Left ventricle myocardium superior (tissue), 1 donor: ENCODE measurements at regions not wholly inside any gene's neighbourhood (a gene's known extent, or its start where the extent isn't known, plus 50 kb on each side); places are given as distances from the start of the nearest gene placed in this dataset.

Experiments used
- ATAC-seq: fragments of 200-7000 bp; cut with Tn5 transposase; one replicate; pipeline ENCODE4 v1.9.1; 2020; ENCODE audit warnings: mild to moderate bottlenecking, moderate library complexity
- DNase-seq: peaks from one replicate; pipeline ENCODE4 v3.0.0-alpha.2; 2020
- intact Hi-C: fragments of 100-400 bp; cut with micrococcal nuclease; formaldehyde crosslinking; loops from one replicate; pipeline ENCODE4 v1.11.0; 2022
- donor health status: DM: no; HTN: yes; CAD: no; lungs with severe emphysema.

DNA sequence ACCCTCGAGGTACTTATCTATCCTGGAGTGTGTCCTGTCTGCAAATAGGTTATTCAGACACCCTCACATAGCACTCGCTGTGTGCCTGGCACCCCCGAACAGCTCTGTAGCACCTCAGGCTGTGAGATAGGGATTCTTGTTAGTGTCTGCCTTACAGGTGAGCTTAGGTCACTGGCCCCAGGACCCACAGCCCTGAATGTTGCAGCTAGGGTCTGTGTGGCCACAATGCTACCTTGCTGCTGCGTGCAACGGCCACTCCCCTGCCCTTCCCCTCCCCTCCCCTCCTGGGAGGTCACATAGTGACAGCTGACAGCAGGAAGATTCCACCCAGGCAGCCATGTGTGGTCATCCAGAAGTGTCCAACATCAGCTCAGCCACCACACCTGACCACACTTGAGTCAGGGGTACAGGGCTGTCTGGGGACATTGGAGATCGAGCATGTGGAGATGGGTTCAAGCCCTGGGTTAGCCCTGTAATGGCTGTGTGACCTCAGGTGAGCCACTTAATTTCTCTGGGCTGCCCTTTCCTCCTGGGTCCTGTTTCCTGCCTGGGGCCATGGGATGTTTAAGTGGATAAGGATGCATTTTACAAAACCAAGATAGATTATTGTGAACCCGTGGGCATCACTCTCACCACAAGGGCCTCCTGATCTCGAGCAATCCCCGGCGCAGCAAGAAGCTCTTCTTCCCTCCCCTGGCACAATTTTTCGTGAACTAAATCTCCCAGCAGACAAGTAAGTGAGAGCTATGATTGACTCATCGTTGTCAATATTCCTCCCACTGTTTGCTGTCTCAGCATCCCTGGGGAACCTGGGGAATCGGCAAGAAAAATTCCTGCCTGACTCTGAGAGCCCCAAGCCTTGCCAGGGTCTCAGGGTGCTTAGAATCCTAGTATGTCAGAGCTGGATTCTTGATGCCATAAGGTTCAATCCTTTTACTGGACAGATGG, 208.7 kb downstream of the PTPRU start:
- intact Hi-C loops: no loop called here
- DNase-seq: no peak
- ATAC-seq: no peak

DNA sequence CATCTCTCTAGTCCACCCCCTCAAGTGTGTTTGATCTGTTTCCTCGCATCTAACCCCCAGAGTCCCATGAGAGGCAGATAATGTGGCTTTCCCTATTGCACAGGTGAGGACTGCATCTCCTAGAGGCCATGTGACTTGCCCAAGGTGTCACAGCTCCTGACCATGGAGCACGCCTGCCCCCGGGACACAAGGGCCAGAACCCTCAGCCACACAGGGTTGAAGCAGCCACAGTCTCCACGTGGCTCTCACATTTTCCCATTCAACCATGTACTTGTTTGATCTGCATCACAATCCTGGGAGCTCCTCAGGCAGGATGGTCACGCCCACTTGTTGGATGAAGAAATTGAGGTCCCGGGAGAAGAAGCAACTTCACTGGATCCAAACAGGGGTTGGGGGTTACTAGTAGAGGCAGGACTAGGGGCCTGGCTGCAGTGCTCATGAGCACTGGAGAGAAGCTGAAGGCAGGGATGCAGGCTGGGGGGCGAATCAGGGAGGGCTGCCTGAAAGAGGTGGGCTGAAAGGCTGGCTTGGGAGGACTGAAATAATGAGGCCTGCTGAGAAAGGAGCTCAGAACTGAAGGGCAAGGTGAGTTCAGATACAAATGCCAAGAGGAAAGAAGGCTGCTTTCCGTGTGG, 207.9 kb downstream of the PTPRU start:
- no peak for ATAC-seq
- intact Hi-C loops: no loop called here
- no peak for DNase-seq

DNA sequence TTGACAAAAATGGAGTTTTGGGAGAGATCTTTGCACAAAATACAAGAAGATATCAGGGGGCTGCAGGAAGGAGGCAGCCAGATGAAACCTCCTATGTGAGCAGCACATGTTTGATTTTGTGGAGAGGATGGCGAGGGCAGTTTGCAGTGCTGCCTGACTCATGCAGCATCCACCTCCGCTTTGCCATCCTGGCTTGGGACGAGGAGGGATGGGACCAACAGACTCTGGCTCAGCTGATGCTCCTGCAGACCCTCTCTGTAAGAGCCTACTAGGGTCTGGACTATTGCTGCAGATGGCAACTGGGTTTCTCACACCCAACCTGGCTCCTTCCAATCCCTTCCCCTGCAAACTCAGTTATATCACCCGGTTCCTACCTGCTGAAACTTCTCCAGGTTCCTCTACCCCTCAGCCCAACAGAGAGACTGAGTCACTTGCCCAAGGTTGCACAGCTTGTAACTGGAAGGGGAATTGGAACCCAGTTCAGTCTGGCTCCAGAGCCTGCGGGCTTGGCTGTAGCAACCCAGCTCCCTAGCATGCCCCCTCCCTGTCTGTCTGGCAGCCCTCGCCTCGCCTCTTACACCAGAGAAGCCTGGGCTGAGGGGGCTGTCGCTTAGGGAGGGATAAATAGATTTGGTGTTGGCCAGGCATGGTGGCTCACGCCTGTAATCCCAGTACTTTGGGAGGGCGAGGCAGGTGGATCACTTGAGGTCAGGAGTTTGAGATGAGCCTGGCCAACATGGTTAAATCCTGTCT, 205.8 kb downstream of the PTPRU start:
- ATAC-seq (no peak), DNase-seq (no peak)
- intact Hi-C loops: no loop called here

DNA sequence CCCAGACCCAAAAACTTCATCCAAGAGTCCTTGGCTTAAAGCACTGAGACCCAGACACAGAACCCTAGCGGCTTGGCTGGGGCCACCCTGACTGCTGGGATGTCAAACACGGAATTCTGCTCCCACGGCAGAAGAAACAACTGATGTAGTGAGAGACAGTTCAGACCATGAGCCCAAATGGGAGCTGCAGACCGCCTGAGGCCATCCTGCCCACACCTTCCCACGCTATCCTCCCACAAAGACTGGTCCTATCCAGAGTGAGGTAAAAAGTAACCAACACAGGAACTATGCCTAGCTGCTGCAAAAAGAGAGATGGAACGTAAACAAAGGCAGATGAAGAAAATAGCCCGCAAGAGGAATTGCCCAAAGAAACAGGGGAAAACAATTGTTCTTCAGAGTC, 203.3 kb downstream of the PTPRU start:
- intact Hi-C loops: no loop called here
- ATAC-seq: no peak
- no peak for DNase-seq

DNA sequence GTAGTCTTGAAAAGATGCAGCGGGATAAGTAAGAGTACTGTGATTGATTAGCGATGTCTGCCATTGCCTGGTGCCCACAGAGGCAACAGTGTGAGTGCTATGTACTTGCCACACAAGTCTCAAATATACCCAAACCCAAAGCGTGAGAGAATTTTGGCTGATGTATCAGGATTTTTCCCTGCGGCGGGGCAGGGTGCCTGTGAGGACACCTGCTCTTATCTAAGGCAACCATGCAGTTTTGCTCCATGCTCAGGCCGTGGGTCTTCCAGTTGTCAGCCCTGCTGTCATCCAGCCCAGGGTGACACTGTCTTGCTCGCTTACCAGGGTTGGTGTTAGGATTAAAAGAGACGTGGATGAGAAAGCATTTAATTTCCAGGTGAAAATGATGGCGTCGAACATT, 202.7 kb downstream of the PTPRU start:
- no peak for ATAC-seq
- intact Hi-C loops: no loop called here
- no peak for DNase-seq

DNA sequence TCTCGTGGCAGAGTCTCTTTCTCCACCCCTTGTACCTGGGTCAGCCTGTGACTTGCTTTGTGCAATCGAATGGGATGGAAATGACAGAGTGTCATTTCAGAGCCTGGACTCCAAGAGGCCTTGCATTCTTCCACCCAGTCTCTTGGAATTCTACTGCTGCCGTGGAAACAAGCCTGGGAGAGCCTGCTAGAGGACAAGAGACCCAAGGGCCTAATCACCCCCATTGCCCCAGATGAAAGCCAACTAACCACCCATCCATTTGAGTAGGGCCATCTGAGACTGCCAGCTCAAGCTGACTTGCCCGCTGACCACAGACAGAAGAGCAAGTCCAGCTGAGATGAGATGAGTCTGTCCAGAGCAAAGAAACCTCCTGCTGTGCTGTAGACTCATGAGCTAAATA, 201.6 kb downstream of the PTPRU start:
- intact Hi-C loops: no loop called here
- ATAC-seq: no peak
- DNase-seq: no peak

DNA sequence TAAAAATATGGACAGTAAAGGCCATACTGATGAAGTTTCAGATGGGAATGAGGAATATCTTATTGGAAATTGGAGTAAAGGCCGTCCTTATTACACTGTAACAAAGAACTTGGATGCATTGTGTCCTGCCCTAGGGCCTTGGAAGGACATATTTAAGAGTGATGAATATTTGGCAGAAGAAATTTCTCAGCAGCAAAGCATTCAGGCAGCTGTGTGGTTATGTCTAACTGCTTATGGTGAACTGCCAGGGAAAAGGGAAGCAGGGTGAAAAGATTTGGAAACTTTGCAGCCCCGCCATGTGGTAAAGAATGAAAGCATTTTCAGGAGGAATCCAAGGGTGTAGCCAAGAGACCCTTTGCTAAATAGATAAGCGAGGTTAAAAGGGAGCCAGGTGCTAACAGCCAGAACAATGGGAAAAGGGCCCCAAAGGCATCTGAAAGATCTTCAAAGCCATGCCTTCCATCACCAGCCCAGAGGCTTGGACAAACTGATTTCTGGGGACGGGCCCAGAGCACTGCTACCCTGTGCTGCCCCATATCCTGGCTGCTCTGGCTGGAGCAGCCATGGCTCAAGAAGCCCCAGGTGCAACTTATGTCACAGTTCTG, 200.0 kb downstream of the PTPRU start:
- intact Hi-C loops: no loop called here
- no peak for DNase-seq
- ATAC-seq: no peak

DNA sequence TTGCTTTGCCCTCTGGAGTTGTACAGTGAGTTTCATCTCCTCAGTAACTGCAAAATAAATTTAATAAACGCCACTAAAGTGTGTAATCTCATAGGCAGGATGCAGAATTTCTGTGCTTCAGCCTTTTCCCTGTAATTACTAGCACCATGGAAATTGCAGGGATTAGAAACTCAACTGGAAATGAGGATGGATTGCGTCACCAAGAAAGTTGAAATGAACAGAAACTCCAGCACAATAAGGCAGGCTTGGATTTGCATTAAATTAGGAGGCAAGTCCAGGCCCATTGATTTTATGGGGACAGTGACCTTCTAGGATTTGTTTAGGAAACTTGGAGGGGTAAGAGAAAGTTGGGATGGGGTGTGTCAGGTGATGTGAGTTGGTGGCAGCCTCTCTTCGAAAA, 197.5 kb downstream of the PTPRU start:
- DNase-seq (no peak), ATAC-seq (no peak)
- intact Hi-C loops: no loop called here

DNA sequence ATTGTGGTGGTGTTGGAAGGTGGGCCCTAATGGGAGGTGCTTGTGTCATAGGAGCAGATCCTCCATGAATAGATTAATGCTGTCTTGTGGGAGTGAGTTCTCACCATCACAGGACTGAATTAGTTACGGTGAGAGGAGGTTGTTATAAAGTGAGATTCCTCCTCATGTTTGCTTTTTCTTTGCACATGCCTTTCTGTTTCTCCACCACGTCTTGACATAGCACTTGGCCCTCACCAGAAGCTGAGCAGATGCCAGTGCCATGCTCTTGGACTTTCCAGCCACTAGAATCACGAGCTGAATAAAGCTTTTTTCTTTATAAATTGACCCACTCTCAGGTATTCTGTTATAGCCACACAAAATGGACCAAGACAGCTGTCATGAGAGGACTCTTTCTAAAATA, 194.8 kb downstream of the PTPRU start:
- no peak for ATAC-seq
- DNase-seq: no peak
- intact Hi-C loops: no loop called here

DNA sequence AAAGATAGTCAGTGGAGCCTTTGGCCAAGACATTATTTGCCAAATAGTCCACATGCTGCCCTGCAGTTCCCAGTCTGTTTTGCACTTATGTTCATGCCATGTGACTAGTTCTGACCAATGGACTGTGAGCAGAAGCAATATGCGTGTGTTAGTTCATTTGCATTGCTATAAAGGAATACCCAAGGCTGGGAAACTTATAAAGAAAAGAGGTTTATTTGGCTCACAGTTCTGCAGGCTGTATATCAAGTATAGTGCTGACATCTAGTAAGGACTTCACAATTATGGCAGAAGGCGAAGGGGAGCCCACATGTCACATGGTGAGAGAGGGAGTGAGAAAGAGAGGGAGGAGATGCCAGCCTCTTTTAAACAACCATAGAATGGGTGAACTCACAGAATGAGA, 193.3 kb downstream of the PTPRU start:
- intact Hi-C loops: no loop called here
- ATAC-seq (no peak), DNase-seq (no peak)

DNA sequence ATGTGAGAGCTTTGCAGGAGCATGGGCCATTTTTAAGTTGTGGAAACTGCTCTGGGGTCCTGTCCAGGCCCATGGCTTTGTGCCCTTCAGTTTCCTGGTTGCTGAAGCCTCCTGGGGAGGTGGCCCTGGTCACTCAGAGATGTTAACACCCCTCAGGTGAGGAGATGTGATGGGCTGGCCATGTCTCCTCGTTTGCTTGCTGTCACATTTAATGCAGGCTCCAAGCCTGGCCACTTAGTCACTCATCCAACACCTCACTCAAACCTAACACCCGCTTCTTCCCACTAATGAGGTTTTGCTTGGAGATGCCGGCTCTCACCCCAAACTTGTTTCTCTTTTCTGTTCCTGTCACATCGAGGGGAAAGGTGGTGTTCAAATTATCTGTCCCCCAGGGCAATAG, 192.7 kb downstream of the PTPRU start:
- intact Hi-C loops: no loop called here
- ATAC-seq (no peak), DNase-seq (no peak)

DNA sequence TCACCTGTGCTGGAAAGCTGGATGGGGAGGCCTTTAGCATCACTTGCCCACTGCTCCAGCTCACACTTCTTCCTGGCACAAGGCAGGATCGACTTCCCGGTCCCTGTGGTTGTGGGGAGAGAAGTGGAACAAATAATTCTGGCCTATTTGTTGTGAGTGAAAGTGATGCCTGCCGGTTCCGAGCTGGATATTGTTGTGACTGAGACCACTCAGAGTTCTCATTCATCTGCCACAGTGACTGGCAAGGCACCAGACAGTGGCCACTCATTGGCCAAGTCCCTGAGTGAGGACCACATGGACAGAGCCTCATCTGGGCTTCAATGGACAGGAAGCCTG, 191.9 kb downstream of the PTPRU start:
- intact Hi-C loops: no loop called here
- no peak for DNase-seq

DNA sequence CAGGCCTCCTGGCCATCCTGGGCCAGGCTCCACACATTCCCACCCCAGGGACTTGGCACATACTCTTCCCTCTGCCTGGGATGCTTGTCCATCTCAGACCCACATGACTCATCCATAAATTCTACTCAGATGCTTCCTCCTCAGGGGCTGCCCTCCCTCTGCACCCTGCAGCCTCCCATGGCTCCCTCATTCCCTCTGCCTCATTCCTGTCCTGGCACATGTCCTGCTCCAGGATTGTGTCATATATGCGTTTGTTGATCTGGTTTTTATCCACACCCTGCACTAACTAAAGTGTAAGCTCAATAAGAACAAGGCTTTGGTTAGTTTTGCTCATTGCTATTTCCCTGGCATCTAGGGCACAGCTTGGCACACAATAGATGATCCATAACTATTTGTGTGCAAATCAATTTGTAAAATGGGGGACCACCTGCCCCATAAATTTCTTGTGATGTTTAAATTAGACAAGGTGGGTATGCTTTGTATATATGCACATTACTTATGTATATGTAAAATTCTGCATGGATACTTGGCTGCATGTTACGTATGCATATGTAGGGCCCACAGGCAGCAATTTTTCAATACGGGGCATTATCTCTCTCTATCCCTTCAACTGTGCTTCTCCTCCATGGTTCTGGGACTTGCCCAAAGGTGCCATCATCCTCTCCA, 191.4 kb downstream of the PTPRU start:
- DNase-seq (no peak), ATAC-seq (no peak)
- intact Hi-C loops: no loop called here

More for the DNA sequence above, 191.9 kb downstream of the PTPRU start:
- ATAC-seq: no peak

DNA sequence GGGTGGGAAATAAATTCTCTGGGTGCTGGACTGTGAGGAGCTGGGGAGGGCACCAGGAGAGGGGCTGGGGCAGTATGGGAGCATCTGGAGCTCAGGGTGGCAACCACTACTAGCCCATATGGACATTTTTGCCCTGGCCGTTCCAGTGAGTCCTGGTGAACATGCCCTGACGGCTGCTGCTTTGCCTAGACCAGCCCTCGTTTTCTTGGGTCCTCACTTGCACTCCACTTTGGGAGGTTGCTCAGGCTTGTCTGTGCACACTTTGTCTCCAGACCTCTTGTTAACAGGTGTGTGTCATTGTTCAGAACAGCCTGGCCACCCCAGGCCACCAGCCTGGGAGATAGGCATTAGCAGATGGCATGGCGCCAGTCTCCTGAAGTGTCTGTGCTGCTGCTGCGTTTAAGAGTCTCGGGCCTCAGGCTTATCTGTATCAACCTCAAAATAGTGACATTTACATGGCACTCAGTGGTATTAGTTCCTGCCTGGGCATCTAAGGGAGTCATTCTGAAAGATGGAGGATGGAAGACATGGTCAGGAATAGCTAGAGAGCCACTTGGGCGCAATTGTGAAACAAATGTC, 190.5 kb downstream of the PTPRU start:
- intact Hi-C loops: no loop called here
- ATAC-seq (peak; percentile 94), DNase-seq (peak; percentile 72)

DNA sequence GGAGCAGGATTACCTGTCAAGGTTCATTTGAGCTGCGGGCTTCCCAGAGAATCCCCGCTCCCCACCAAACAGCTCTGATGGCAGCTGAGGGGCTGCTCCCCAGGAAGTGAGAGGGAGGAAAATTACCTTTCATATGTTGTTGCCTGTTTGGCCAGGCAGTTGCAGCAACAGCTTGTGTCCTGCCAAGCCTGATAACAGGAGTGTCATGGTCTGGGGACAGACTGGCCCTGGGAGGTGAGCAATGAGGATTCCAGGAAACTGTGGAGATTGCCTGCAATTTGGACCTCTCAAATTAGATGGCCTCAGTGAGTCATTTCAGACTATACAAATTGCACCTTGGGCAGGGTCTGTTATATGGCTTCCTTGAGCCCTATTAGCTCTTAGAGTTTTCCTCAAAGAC, 189.3 kb downstream of the PTPRU start:
- peak; percentile 77 for ATAC-seq
- DNase-seq: no peak
- intact Hi-C loops: no loop called here

DNA sequence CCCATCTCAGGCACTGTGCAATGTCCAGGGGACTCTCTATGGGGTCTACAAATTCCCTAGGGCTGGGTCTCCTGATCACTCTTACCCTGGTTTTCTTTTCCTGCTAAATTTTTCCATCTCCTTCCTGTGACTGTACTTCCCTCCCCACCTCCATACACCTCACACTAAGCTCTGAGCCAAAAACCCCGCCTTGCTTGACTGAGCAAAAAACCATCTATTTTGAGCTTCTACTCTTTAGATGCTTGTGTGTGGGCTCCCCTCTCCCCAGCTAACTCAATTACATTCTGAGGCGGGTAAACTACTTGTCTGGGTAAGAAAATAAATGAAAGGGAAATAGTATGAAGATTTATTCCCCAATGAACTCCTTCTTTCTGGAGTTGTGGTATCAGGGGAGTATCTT, 187.9 kb downstream of the PTPRU start:
- intact Hi-C loops: no loop called here
- DNase-seq: no peak
- no peak for ATAC-seq

DNA sequence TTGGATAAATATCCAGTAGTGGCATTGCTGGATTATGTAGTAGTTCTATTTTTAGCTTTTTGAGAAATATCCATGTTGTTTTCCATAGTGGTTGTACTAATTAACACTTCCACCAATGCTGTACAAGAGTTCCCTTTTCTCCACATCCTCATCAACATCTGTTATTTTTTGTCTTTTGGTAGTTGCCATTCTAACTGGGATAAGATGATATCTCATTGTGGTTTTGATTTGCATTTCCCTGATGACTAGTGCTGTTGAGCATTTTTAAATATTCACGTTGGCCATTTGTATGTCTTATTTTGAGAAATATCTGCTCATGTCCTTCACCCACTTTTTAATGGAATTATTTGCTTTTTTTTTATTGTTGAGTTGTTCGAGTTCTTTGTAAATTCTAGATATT, 183.9 kb downstream of the PTPRU start:
- DNase-seq: no peak
- intact Hi-C loops: no loop called here
- ATAC-seq: no peak

DNA sequence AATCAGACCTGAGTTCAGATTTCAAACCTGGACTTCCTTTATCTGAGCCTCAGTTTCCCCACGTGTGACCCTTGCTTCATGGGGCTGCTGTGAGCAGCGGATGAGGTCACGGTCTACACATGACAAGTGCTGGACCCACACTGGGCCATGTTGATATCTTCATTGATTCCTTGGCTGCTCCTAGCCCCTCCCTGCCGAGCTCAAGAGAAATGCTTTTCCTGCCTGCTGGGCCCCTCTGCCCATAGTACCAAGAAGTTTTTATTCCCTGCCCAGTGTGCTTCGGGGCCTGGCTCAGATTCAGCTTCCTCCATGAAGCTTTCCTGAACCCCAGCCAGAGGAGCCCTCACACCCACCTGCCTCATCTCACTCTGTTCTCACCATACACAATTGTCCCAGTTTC, 181.6 kb downstream of the PTPRU start:
- intact Hi-C loops: no loop called here
- DNase-seq (no peak), ATAC-seq (no peak)
